ENCODE measurements at regions not wholly inside any gene's neighbourhood (a gene's known extent, or its start where the extent isn't known, plus 50 kb on each side); places are given as distances from the start of the nearest gene placed in this dataset.

DNA sequence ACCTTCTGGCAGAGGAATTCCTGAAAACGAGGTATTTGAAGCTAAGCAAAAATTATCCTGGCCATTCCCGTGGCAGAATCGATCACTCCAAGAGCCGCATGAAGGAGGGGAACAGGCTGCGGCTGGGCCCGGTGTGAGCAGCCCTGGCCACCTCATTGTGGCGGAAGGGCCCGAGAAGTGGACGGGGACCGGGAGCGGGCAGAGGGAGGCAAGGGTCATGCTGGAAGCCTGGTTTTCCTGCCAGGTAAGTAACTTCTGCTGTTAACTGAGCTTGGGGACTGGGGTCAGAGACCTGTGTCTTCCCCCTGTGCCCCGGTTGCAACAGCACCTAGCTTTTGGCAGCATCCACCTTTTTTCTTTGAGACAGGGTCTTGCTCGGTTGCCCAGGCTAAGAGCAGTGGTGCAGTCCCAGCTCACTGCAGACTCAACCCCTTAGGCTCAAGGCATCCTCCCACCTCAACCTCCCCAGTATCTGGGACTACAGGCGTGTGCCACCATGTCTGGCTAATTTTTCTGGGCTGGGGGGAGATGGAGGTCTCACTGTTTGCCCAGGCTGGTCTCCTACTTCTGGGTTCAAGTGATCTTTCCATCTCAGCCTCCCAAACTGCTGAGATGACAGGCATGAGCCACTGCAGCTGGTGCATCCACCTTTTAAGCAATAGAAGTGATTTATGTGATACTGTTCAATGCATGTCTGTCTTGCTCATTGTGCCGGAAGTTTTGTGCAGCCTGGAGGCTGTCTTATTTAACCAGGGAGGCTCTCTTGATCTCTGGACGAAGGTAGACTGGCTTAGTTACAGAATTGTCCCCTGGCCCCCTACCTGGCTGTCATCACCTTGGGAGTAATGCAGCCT is 174.0 kb upstream of the MYL2 start:
- TF ChIP-seq, protein P1, sequence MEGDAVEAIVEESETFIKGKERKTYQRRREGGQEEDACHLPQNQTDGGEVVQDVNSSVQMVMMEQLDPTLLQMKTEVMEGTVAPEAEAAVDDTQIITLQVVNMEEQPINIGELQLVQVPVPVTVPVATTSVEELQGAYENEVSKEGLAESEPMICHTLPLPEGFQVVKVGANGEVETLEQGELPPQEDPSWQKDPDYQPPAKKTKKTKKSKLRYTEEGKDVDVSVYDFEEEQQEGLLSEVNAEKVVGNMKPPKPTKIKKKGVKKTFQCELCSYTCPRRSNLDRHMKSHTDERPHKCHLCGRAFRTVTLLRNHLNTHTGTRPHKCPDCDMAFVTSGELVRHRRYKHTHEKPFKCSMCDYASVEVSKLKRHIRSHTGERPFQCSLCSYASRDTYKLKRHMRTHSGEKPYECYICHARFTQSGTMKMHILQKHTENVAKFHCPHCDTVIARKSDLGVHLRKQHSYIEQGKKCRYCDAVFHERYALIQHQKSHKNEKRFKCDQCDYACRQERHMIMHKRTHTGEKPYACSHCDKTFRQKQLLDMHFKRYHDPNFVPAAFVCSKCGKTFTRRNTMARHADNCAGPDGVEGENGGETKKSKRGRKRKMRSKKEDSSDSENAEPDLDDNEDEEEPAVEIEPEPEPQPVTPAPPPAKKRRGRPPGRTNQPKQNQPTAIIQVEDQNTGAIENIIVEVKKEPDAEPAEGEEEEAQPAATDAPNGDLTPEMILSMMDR (IDR thresholded peaks at IDR 0.05; ENCODE audit: low read depth, low read length, missing control alignments), result no peak
- no peak for DNase-seq (ENCODE audit: extremely low read depth, low read depth)
- H3K4me3 ChIP-seq (replicated peaks; ENCODE audit: low read depth, low read length), result no peak overlapping the region

DNA sequence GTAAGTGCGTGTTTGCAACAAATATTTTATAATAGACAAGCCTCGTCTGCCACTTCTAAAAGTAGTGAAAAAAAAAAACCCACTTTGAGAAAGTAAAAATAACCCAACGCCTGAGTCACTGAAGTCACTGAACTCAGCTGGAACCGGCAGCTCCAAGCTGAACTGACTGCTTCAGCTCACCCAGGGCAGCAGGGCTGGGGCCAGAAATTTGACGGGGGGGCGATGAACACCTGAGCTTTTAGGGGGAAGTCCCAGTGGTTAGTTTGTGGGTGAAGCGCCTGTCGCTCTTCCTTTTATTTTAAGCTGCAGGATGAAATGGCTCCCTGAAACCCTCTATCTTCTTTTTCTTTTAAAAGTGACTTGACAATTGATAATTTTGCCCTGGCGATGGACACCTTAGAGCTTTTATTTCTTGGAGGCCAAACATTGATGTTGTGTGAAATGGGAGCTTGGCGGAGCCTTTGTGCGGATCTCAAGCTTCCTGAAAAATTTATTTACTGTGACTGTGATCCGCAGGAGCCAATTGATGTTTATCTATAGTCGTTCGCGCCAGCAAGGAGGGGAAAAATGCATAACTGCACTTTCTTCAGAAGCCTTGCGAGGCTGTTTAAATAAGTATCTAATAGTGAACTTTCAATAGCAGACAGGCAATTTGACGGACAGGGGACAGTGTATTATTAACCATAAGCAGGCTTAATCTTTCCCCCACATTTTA is 173.2 kb upstream of the MYL2 start:
- TF ChIP-seq, protein P1 (IDR thresholded peaks at IDR 0.05; ENCODE audit: low read depth, low read length, missing control alignments), result no peak
- no peak overlapping the region for H3K4me3 ChIP-seq (replicated peaks; ENCODE audit: low read depth, low read length)
- no peak for DNase-seq (ENCODE audit: extremely low read depth, low read depth)

DNA sequence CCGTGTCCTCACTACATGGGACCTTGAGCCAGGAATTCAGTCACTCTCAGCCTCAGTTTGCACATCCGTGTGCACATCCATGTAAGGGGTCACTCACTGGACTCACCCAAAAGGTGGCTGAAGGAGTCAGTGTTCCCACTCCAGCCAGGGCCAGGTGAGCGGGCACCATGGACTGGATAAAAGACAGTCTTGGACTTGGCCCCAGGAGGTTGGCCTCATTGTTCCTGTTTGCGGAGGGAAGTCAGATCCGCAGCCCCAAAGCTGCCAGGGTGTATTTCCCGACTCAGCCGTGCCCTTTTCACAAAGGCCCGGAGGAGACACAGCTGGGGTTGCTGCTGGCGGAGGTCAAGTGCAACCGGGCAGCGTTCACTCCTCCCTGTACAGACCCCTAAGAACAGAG is 170.7 kb upstream of the MYL2 start:
- TF ChIP-seq, protein P1 (IDR thresholded peaks at IDR 0.05; ENCODE audit: low read depth, low read length, missing control alignments), result no peak
- no peak overlapping the region for H3K4me3 ChIP-seq (replicated peaks; ENCODE audit: low read depth, low read length)
- no peak for DNase-seq (ENCODE audit: extremely low read depth, low read depth)

DNA sequence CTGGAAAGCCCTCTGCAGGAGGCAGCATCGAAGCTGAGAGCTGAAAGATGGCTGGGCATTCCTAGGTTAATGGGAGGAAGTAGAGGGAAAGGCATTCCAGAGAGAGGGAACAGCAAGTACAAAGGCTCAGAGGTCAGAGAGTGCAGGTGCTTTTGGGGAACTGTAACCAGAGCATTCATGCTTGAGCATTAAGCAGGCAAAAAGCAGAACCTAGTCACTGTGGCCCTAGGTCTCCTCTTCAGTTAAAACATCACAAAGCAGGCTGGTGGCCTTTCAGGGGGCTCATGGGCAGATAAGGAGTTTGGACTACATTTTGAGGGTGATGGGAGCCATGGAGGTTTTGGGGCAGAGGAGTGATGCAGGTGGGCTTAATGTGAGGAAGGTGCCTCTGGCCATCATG is 169.2 kb upstream of the MYL2 start:
- no peak overlapping the region for H3K4me3 ChIP-seq (replicated peaks; ENCODE audit: low read depth, low read length)
- TF ChIP-seq, protein P1 (IDR thresholded peaks at IDR 0.05; ENCODE audit: low read depth, low read length, missing control alignments), result no peak
- DNase-seq (ENCODE audit: extremely low read depth, low read depth), result no peak

DNA sequence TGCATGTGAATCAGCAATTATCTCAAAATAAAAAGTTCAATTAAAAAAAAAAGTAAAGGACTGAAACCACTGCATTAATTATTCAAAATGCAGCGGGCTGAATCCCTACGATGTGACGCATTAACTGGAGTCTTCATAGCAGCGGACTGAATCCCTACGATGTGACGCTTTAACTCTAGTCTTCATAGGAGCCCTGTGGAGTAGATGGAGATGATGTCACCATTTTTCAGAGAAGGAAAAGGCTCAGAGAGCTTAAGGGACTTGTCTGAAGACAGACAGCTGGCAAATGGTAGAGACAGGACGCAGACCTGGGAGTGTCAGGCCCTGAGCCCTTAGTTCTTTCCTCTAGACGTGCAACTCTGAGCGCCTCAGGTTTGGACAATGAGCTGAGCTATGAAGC is 168.0 kb upstream of the MYL2 start:
- DNase-seq (ENCODE audit: extremely low read depth, low read depth), result no peak
- TF ChIP-seq, protein P1 (IDR thresholded peaks at IDR 0.05; ENCODE audit: low read depth, low read length, missing control alignments), result no peak

DNA sequence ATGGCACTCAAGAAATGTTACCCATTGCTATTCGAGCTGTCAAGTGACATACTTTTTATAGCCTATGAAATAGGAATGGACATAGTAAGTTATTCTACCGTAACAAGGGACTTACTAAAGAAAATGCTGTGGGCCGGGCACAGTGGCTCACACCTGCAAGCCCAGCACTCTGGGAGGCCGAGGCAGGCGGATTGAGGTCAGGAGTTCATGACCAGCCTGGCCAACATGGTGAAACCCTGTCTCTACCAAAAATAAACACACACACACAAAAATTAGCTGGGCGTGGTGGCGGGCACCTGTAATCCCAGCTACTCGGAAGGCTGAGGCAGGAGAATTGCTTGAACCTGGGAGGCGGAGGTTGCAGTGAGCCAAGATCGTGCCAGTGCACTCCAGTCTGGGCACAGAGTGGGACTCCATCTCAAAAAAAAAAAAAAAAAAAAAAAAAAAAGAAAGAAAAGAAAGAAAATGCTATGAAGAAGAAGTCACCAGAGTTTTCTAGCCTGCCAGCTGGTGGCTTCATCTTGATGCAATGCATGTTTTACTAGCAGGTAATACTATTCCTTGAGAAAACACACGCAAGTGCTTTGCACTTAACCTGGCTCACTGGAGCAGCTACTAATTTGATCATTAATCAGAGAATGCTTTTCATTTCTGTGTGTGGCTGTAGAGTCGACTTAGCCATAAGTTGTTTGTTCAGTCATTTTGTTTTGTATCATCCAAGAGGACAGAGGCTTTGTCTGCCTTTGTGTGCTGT is 166.7 kb upstream of the MYL2 start:
- TF ChIP-seq, protein P1 (IDR thresholded peaks at IDR 0.05; ENCODE audit: low read depth, low read length, missing control alignments), result no peak
- DNase-seq (ENCODE audit: extremely low read depth, low read depth), result no peak
- H3K4me3 ChIP-seq (replicated peaks; ENCODE audit: low read depth, low read length), result no peak overlapping the region

More for the DNA sequence above, 168.0 kb upstream of the MYL2 start:
- H3K4me3 ChIP-seq (replicated peaks; ENCODE audit: low read depth, low read length), result no peak overlapping the region
